T-helper 2 cell treated with Interferon-gamma antibody and Interleukin-4, amounts not matched to agents 5 μg/mL and 100 μg/mL, for 36 hours (primary cell): ENCODE measurements at regions not wholly inside any gene's neighbourhood (a gene's known extent, or its start where the extent isn't known, plus 50 kb on each side); places are given as distances from the start of the nearest gene placed in this dataset.

Experiments used
- DNase-seq: peaks from one replicate; pipeline ENCODE4 v3.0.0; 2021; ENCODE audit warnings: low spot score
- H3K27ac Mint-ChIP-seq: one replicate; pipeline ENCODE4 v1.8.0; 2021; ENCODE audit warnings: mild to moderate bottlenecking, mixed read lengths
- H3K27me3 Mint-ChIP-seq: one replicate; pipeline ENCODE4 v1.8.0; 2021; ENCODE audit warnings: low read depth, mixed read lengths
- H3K36me3 Mint-ChIP-seq: one replicate; pipeline ENCODE4 v1.8.0; 2021; ENCODE audit warnings: low read depth, mixed read lengths
- H3K4me1 Mint-ChIP-seq: one replicate; pipeline ENCODE4 v1.8.0; 2021; ENCODE audit warnings: low read depth, mixed read lengths
- H3K4me3 Mint-ChIP-seq: one replicate; pipeline ENCODE4 v1.8.0; 2022; ENCODE audit warnings: mild to moderate bottlenecking, moderate library complexity, mixed read lengths
- H3K9me3 Mint-ChIP-seq: one replicate; pipeline ENCODE4 v1.8.0; 2021; ENCODE audit warnings: mixed read lengths

DNA sequence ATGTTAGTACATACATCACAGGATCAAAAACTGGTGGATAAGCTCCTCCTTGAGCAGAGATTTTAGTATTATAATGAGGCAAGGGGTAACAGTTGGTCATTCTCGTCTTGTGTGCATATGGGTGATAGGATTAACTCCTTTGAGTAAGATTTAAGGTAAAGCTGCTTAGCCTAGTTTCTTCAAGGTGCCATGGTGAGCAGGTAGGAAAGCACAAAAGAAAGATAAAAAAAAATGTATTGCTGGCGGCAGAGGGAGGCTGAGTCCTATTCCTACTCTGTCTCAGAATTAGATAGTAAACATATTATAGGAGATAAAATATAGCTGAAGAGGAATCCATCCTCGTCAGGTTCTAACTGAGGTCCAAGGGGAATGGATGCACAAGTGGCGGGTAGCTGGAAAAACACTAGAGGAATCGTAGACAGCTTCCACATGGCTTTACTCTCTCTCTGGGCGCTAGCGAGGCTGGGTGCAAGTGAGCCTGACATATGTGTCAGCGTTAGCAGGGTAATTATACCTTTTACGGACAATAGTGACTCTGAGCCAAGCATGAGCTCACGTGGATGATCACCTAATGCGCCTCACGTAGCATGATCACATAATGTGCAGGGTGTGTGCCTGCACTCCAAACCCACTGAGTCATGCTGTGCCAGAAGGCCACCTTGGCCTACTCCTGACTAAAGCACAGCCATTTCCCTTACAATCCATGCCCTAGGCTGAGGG, 734.3 kb upstream of the MIR17HG start:
- no peak for DNase-seq
- Mint-ChIP-seq H3K27me3 (no peaks in the 10 kb centered on the region), H3K4me1 (no peaks in the 10 kb centered on the region), H3K36me3 (no peaks in the 10 kb centered on the region), H3K4me3 (no peak overlapping the region), H3K27ac (no peak overlapping the region), H3K9me3 (peaks cover 20% of the 10 kb centered on the region)

DNA sequence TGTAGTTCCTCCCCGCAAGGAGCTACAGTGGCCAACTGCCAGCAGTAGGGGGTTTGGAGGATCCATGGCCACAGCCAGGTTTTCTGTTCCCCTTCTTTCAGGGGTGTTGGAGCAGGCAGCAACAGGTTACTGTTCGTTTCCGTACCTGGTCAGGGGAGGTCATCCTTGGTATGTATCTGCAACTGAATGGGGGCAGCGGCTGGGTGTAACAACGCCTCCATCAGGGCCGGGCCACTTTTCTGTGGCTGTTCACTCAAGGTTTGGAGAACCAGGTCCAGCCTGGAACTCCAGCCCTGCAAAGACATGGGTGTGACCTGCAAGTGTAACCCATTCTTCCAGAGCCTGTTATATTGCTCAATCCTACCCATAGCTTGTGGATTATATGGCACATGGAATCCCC, 732.3 kb upstream of the MIR17HG start:
- Mint-ChIP-seq H3K4me1 (no peaks in the 10 kb centered on the region), H3K36me3 (no peaks in the 10 kb centered on the region), H3K9me3 (peaks cover 20% of the 10 kb centered on the region), H3K27me3 (no peaks in the 10 kb centered on the region), H3K27ac (no peak overlapping the region), H3K4me3 (no peak overlapping the region)
- DNase-seq, result no peak

DNA sequence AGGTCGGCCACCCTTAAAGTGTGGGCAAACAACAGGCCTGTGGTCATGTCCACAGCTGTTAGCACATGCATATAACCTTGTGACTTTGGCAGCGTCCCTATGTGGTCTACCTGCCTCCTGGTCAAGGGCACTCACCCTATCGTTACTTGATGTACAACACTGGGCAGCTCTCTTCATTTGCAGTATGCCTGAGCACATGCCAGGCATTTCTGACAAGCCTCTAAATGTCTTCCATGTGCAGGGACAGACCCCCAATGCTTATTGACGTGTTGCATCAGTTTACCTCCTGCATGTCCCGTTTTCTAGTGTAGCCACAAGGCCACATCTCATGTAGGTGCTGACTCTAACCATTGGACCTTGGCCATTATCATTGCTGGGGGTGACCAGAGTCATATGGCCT, 731.7 kb upstream of the MIR17HG start:
- no peaks in the 10 kb centered on the region for H3K4me1 Mint-ChIP-seq

DNA sequence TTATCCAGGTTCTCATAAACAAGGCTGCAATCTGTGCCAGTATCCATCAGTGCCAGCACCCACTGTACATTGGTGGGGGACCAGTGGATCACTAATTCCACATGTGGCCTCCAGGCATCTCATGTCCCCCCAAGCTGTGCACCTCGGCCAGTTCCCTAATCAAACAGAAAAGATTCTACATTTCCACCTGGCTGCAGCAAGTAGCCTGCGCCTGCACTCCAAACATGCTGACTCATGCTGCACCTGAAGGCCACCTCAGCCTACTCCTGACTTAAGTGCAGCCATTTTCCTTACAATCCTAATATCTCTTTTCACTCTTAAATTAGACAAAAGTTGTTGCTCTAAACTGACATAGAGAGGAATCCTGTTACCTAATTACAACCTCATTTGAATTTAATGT, 729.4 kb upstream of the MIR17HG start:
- DNase-seq, result no peak
- Mint-ChIP-seq H3K36me3 (no peaks in the 10 kb centered on the region), H3K9me3 (peaks cover 15% of the 10 kb centered on the region), H3K27me3 (no peaks in the 10 kb centered on the region), H3K4me3 (no peak overlapping the region), H3K27ac (no peak overlapping the region), H3K4me1 (no peaks in the 10 kb centered on the region)

More for the DNA sequence above, 731.7 kb upstream of the MIR17HG start:
- no peaks in the 10 kb centered on the region for H3K36me3 Mint-ChIP-seq
- H3K27me3 Mint-ChIP-seq, result no peaks in the 10 kb centered on the region
- no peak overlapping the region for H3K4me3 Mint-ChIP-seq
- DNase-seq, result no peak
- H3K27ac Mint-ChIP-seq, result no peak overlapping the region
- H3K9me3 Mint-ChIP-seq, result peaks cover 20% of the 10 kb centered on the region

DNA sequence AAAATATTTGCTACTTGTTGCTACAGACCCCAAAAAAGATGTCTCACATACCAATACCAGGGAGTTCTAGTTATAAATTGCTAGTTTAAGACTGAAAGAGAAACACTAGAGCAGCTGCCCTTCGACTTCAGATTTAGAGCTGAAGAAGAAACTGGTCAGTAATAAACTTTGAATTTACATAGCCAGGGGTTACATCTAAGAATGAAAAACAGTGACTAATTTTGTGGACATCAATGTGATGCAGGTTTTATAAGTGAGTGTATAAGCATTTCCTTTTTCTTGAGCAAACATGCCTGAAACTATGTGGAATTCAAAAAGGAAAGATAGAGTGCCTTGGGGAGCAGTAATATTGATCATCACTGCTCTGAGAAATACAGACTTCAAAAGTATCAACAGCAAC, 724.9 kb upstream of the MIR17HG start:
- Mint-ChIP-seq H3K27me3 (no peaks in the 10 kb centered on the region), H3K4me3 (no peak overlapping the region), H3K36me3 (no peaks in the 10 kb centered on the region), H3K4me1 (no peaks in the 10 kb centered on the region), H3K9me3 (peaks cover 10% of the 10 kb centered on the region), H3K27ac (no peak overlapping the region)
- no peak for DNase-seq

DNA sequence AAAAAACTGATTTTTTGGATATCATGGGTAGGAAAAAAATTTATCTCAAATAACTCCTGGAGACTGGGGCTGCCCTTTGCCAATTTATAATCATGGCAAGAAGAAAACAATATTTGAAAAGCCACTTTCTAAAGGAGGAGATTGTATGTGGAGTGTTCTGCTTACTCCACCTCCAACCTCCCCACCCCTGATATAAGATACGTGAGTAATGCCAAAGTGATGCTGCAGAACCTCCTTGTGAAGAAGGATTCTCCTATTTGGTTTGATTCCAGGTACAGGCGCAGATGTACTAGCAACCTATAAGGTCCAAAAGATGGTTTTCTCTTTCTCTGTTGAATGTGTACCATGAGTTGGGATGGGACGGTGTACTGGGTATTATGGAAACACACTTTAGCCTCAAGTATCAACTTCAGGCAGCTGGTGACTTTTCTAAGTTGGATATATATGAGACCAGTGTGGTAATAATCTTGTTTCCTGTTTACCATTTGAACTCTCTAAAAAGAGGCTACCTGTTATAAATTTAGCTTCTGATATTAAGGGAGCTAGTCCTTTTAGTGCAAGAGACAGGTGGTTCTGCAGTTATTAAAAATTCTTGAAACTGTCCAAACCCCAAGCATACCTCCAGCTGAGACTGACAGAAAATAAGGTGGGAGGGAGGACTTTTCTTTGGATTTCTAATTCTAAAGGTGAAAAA, 724.0 kb upstream of the MIR17HG start:
- Mint-ChIP-seq H3K9me3 (peaks cover 10% of the 10 kb centered on the region), H3K36me3 (no peaks in the 10 kb centered on the region), H3K27me3 (no peaks in the 10 kb centered on the region), H3K4me3 (no peak overlapping the region), H3K27ac (no peak overlapping the region), H3K4me1 (no peaks in the 10 kb centered on the region)
- DNase-seq, result no peak

DNA sequence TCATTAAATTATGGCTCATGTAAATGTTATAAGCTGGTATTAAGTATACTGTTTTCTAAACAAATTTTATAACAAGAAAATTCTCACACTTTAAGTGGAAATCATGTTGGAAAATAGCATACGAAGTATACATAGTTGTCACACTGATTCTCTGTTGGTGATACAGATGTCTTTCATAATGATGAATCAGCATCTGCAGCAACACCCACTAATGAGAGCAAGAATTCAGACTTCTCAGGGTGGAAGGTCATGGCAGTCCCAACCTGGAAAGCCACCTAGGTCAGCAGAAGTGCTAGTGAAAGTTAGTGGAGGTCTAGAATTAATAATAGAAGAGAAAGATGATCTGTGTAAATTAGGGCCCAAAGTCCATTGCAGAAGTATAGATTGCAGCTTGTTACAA, 719.7 kb upstream of the MIR17HG start:
- Mint-ChIP-seq H3K4me3 (no peak overlapping the region), H3K27me3 (no peaks in the 10 kb centered on the region), H3K4me1 (no peaks in the 10 kb centered on the region), H3K9me3 (peaks cover 12% of the 10 kb centered on the region), H3K27ac (no peak overlapping the region), H3K36me3 (no peaks in the 10 kb centered on the region)
- DNase-seq, result no peak

DNA sequence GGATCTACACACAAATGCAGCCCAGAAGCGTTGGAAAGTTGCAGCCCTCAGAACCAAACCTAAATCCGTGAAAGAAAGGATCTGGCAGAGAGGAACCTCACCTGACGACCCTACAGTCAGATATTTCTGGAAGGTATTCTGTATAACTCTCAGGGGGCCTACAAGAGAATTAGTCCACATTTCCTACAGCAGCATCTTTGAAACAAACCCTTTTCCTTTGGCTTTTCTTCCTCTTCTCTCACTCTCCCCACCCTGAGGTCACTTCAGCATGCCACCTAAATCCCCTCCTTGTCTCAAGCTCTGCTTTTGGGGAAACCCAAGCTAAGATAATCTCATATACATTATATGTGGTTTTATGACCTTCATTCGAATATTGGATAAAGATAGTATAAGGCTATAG, 719.0 kb upstream of the MIR17HG start:
- Mint-ChIP-seq H3K27ac (no peak overlapping the region), H3K27me3 (no peaks in the 10 kb centered on the region), H3K9me3 (peaks cover 11% of the 10 kb centered on the region), H3K4me3 (no peak overlapping the region), H3K36me3 (no peaks in the 10 kb centered on the region), H3K4me1 (no peaks in the 10 kb centered on the region)
- DNase-seq, result no peak

DNA sequence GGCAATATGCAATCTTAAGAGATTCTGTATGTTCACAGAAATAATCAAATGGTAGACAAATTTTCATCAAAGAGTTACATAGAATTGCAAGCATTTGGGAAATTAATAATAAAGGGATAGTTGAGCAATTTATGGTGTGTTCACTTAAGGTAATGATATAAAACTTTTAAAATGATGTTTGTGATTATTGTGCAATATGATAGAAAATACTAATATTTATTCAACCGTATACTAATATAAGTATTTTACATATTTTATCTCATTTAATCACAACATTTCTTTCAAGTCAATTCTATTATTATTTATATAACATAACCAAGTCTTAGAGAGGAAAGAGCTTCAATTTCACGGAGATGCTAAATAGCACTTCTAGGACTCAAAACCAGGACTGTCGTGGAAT, 716.8 kb upstream of the MIR17HG start:
- H3K36me3 Mint-ChIP-seq, result no peaks in the 10 kb centered on the region
- no peak overlapping the region for H3K27ac Mint-ChIP-seq
- H3K9me3 Mint-ChIP-seq, result peaks cover 11% of the 10 kb centered on the region
- no peak overlapping the region for H3K4me3 Mint-ChIP-seq
- no peaks in the 10 kb centered on the region for H3K4me1 Mint-ChIP-seq
- DNase-seq, result no peak
- no peaks in the 10 kb centered on the region for H3K27me3 Mint-ChIP-seq

DNA sequence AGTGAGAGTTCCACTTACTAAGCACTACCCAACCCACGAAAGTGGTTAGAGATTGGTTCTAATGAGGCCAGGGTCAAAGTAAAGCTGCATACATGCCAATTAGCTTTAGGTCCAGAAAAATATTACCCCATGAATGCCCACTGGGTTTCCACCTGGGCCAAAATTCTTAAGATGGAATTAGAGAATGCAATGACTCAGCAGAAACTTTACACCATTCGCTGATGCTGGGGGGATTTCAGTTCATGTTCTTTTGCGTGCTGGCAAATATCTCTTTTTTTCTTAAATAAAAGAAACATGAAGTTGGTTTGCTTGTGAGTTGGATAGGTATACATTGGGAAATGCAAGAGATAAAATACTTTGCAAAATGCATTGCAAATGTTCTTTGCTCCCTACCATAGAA, 715.3 kb upstream of the MIR17HG start:
- DNase-seq, result no peak
- no peaks in the 10 kb centered on the region for H3K27me3 Mint-ChIP-seq
- no peaks in the 10 kb centered on the region for H3K36me3 Mint-ChIP-seq
- peaks cover 11% of the 10 kb centered on the region for H3K9me3 Mint-ChIP-seq
- no peak overlapping the region for H3K27ac Mint-ChIP-seq
- no peaks in the 10 kb centered on the region for H3K4me1 Mint-ChIP-seq
- no peak overlapping the region for H3K4me3 Mint-ChIP-seq

DNA sequence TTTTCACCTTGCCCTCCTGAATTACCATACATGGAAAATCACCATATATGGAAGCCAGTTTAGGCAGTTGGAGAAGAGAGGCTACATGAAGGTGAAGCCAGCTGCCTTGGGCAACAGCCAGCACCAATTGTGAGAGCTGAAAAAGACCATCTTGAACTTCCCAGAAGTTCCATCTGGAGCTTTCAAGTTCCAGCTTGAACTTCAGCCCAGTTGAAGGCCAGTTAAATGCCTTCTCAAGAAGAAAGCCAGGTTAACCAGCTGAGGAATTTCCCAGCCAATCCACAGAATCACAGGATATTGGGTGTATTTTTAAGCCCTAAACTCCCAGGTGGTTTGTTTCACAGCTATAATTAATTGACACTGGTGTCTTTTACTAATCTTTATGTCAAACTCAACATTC, 713.6 kb upstream of the MIR17HG start:
- H3K4me3 Mint-ChIP-seq, result no peak overlapping the region
- no peak overlapping the region for H3K27ac Mint-ChIP-seq
- DNase-seq, result no peak
- H3K9me3 Mint-ChIP-seq, result peaks cover 15% of the 10 kb centered on the region
- no peaks in the 10 kb centered on the region for H3K36me3 Mint-ChIP-seq
- no peaks in the 10 kb centered on the region for H3K27me3 Mint-ChIP-seq
- no peaks in the 10 kb centered on the region for H3K4me1 Mint-ChIP-seq

DNA sequence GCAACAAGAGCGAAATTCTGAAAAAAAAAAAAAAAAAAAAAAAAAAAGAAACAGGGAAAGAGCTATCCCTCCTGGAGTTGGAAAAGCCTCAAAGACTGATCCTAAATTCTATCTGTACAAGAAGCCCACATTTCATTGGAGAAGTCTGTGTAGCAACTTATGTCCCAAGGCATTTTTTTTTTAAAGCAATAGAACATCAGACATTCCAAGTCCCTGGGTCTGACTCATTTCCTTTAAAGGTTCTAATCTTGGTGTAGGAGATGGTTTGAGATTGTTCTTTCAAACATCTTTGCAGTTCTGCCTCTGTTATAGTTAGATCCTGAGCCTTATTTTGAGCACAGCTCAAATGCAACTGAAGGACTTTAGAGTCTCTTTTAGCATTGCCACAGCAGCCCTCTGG, 706.5 kb upstream of the MIR17HG start:
- Mint-ChIP-seq H3K4me3 (no peak overlapping the region), H3K9me3 (peaks cover 17% of the 10 kb centered on the region), H3K27me3 (no peaks in the 10 kb centered on the region), H3K4me1 (no peaks in the 10 kb centered on the region), H3K36me3 (no peaks in the 10 kb centered on the region), H3K27ac (no peak overlapping the region)
- DNase-seq, result no peak

DNA sequence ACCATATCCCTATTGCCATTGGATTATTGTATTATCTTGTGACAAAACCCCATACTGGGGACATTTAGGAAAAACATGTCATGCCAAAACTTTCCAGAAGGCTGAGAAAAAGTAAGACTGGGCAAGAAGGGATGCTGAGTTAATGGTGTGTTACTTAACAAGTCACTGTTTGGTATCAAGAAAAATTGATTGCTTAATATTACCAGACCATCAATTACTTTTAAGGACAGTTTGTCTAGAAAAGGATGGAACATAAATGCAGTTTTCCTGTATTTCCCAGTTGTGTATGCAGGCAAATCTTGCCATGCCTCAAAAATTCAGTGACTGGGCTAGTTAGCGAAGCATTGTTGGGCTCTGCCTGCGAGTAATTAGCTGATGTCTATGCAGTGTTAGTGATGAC, 705.6 kb upstream of the MIR17HG start:
- Mint-ChIP-seq H3K9me3 (peaks cover 23% of the 10 kb centered on the region), H3K27me3 (no peaks in the 10 kb centered on the region), H3K36me3 (no peaks in the 10 kb centered on the region), H3K27ac (no peak overlapping the region), H3K4me1 (no peaks in the 10 kb centered on the region), H3K4me3 (no peak overlapping the region)
- no peak for DNase-seq

DNA sequence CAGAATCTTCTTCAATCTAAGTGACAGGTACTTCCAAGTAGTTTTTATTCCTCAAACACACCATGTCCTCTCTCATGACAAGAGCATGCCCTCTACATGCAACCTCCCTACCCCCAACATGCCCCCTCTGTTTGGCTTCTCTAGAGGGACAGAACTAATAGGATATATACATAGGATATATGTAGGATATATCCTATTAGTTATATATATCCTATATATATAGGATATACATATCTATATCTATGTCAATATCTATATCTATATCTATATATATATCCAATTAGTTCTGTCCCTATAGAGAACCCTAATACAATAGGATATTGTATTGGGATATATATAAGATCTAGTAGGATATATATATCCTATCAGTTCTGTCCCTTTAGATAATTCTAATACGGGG, 701.9 kb upstream of the MIR17HG start:
- no peaks in the 10 kb centered on the region for H3K36me3 Mint-ChIP-seq
- peaks cover 21% of the 10 kb centered on the region for H3K9me3 Mint-ChIP-seq
- H3K4me3 Mint-ChIP-seq, result no peak overlapping the region
- H3K4me1 Mint-ChIP-seq, result no peaks in the 10 kb centered on the region
- no peaks in the 10 kb centered on the region for H3K27me3 Mint-ChIP-seq
- H3K27ac Mint-ChIP-seq, result no peak overlapping the region
- no peak for DNase-seq

DNA sequence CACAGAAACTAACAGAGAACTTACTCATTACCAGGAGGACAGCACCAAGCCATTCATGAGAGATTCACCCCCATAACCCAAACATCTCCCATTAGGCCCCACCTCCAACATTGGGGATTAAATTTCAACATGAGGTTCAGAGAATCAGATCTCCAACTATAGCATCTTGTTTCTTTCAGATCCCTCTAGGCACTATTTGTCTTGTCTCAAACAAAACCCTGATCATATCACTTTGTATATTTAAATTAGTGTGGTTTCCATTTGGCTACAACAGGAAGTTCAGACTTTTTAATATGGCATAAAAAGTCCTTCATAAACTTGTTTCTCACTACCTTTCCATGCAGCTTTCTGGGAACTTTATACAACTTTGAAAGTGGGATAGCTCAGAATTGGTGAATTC, 699.0 kb upstream of the MIR17HG start:
- no peak overlapping the region for H3K4me3 Mint-ChIP-seq

More for the DNA sequence above, 699.0 kb upstream of the MIR17HG start:
- Mint-ChIP-seq H3K9me3 (peaks cover 44% of the 10 kb centered on the region), H3K36me3 (no peaks in the 10 kb centered on the region), H3K4me1 (no peaks in the 10 kb centered on the region), H3K27ac (no peak overlapping the region), H3K27me3 (no peaks in the 10 kb centered on the region)
- no peak for DNase-seq
